ENCODE measurements at regions not wholly inside any gene's neighbourhood (a gene's known extent, or its start where the extent isn't known, plus 50 kb on each side); places are given as distances from the start of the nearest gene placed in this dataset.

DNA sequence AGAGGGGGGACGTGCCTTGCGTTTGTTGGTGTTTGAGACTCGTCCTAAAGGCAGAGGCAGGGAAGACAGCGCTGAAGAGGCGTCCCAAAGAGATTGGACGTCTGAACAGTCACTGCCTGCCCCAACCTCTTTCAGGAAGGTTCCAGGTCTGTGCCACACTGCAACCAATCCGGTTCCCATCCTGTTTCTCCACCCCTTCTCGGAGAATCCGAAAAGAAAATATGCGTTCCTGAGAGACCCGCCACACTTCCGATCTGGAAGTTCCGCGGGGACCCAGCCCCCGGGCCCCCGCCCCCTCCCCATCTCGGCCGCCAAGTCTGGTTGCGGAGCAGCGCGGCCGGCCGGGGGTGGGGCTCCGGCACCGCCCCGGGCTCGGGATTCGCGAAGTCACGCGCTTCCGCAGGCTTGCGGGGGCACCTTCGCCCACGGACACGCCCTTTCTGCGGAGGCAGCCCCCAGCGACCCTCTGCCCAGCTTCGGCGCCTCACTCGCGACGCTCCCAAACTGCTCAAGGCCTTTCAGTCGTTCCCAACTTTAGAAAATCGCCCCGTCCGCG, 124.5 kb upstream of the DPYD start:
- no peak for DNase-seq (ENCODE audit: low read depth, low spot score)

GRCh38 chr1:98044766-98045165, 123.9 kb upstream of the DPYD start:
- DNase-seq (ENCODE audit: low read depth, low spot score): no peak

DNA sequence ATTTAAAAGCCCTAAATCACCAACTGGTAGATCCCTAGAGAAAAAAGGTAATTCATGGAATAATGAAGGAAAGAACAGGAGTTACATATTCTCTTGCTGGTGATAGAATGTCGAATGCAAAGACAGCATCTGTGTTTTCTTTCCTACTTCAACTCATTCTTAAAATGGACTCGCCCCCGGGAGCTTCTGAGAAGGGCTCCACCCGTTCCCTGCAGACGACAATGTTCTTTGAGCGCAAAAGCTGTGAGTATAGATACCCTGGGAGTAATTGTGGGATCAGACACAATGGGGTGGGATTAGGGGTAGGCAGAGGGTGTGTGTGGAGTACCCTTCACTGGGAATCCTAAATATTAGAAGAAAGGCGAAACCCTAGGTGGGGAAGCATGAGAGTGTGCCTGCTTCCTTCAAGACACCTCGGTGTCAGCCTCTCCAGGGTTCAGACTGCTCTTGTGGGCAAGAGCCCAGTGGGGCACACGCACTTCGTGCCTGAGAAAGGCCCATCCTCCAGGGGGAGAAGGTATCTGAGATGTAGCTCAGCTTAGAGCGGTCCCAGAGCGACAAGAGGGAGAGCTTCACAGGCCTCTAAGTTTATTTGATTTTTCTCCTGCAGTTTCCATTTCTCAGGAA, 123.3 kb upstream of the DPYD start:
- no peak for DNase-seq (ENCODE audit: low read depth, low spot score)

DNA sequence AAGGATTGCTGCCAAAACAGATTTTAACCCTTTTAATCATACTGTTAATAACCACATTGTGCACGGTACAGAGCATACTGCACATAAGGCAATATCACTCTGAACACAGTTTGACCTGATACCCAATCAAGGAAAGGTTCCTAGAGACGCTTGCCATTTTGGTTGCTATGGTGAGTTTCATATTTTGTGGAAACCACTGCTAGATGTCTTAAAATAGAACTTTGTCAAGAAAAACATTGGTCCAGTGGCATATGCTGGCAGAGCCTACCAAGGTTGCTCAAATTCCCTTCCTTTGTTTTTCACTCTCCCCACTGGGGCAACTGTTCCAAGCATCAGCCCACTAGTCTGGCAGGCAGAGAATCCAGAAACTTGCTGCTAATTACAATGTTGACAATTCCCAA, 114.8 kb upstream of the DPYD start:
- DNase-seq (ENCODE audit: low read depth, low spot score): no peak

GRCh38 chr1:98034505-98034904, 113.7 kb upstream of the DPYD start:
- no peak for DNase-seq (ENCODE audit: low read depth, low spot score)

- no peak for DNase-seq (ENCODE audit: low read depth, low spot score)
These were observed 112.1 kb upstream of the DPYD start for GRCh38 chr1:98032958-98033357.

DNA sequence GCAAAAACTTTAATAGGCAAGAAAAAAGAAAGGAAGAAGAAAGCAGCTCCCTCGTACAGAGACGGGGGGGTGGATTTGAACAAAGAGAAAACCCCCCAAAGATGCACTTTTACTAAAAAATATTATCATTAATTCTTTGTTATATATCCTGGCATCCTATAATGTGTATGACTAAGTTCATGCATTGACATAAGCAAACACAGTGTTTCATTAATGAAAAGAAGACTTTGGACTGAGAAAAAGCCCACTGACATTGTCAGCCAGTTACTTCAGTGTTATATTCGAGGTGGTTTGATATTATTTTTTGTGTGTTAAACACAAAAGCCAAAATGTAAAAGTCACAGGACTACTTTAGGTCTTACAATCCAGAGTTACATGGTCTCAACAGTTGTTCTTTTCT, 110.1 kb upstream of the DPYD start:
- no peak for DNase-seq (ENCODE audit: low read depth, low spot score)

DNA sequence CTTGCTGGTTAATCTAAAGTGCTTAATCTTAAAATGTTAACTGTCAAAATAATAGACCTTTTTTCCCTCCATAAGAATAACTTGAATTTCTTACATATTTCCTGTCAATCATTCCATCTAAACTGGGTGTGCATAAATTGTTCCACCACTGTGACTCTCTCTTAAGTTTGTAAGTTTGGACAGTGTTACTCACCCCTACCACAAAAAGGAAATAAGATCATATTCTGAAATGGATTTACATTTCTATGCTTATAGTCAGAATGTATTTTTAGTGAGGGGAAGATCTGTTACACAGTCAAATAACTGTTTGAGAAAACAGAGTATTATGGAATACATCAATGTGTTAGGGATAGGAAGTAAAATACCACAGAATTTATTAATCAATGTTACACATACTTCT, 109.6 kb upstream of the DPYD start:
- no peak for DNase-seq (ENCODE audit: low read depth, low spot score)

DNA sequence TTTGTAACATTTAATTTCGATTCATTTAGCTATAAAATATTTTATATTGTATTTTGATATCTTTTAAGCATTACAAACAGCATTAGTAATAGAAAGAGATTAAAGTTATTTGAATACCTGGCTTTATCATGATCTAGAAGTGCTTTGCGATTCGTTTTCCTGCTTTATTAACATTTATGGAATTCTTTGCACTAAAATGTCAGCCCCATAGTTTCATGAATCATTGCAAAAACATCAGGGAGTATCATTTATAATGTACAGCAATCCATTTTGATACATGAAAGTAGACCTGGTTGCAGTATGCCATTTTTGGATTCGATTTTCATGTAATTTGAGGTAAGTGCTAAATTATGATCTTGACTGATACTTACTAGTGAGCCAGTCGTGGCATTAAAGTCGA, 108.0 kb upstream of the DPYD start:
- no peak for DNase-seq (ENCODE audit: low read depth, low spot score)

DNA sequence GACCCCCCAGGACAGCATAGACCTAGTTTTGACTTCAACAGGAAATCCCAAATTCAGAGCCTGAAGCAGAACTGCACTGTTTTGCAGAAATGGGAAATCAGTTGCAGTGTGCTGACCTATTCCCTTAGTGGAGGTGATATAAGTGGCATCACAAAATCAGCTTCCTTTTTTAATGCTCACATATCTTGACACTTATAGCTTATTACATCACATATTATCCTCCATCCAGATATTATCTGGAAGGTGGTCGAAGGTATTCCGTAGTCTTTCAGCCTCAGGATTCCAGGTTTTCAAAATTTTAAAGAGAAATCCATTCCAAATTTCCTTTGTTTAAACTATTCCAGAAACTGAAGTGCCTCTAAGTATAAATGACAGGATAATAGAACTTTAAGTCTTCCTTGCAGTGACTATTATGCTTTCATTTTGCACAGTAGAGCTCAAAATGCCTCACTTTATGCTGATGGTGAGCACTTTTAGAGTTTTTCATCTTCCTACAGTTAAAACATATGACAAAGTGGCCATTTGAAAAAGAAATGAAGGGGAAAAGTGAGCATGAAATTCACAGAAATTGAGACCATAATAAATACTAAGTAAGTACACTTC, 106.4 kb upstream of the DPYD start:
- DNase-seq (ENCODE audit: low read depth, low spot score): no peak

DNA sequence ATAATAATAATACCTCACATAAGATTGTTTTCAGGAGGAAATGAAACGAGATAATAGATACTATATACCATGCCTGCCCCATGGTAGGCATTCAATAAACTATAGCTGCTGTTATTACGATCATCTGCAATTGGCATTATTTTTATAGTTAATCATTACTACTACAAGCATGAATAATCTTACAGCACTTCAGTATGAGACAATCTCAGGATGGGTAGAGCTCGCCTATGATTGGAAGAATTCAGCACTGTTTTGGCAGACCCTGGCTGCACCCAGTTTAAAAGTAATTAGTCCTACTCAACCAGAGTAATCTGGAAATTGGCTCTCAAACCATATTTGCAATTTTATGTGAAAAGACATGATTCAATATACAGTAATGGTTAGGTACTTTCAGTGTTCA, 105.0 kb upstream of the DPYD start:
- no peak for DNase-seq (ENCODE audit: low read depth, low spot score)

GRCh38 chr1:98021126-98021525, 100.3 kb upstream of the DPYD start:
- no peak for DNase-seq (ENCODE audit: low read depth, low spot score)

DNA sequence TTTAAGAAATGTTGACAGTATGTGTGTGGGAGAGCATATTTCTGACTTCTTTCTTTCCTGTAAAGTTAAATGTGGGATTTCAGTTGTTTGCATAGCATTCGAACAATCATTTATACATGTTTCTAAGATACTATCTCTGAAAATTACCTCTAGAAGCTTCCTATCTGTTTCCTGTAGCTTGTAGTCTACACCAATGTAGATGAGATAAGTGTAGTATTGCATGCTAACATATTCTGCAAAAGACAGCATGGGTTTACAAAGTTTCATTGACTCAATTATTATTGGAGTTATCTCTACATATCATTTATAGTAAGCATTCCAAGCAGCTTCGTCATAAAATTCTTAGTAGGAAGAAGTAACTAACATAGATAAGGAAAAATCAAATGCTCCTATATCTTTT, 98.9 kb upstream of the DPYD start:
- no peak for DNase-seq (ENCODE audit: low read depth, low spot score)

DNA sequence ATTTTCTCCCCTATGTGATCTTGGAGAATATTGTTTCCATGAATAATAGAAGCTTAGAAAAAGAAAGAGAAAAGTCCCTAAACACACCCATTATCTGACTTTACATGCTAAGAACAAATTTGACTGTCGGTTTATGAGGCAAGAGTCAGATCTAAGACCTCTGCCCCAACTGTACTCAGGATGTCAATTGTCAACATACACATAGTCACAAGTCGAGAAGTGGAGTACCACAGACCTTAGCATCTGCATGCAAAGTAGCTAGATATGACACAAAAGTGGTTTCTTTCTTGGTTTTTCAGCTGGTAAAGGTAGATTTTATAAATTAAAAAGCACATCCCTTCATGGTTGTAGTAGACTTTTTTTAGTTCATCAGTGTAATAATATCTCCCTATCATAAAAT, 97.2 kb upstream of the DPYD start:
- no peak for DNase-seq (ENCODE audit: low read depth, low spot score)

DNA sequence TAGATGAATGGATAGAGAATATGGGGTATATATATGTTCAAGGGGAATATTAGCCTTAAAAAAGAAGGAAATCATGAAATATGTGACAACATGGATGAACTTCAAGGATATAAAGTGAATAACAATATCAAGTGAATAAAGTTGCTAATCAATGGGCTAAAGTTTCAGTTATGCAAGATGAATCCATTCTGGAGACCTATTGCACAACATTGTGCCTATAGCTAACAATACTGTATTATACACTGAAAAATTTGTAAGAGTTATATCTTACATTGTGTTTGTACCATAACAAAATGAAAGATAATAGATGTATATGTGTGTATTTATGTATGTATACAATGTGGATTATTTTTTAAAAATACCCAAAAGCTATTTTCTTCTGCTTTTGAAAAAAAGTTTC, 96.3 kb upstream of the DPYD start:
- no peak for DNase-seq (ENCODE audit: low read depth, low spot score)

DNA sequence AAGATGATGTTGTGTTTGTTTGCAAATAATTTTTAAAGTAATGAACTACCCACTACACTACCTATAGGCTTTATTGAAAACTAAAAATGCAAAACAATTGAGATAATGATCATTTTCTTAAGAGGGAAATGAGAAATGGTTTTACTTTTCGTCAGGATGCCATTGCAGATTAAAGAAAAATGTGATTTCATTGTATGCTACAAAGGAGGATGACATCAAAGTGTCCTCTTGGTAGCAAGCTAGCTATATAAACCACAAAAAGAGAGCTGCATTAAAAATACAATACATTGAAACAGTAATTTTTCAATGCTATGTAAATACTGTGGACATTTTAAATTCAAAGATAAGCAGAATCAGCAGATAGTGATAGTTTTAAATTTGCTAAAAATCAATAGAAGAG, 87.5 kb upstream of the DPYD start:
- no peak for DNase-seq (ENCODE audit: low read depth, low spot score)

- no peak for DNase-seq (ENCODE audit: low read depth, low spot score)
These were observed 84.6 kb upstream of the DPYD start for GRCh38 chr1:98005326-98006010.

DNA sequence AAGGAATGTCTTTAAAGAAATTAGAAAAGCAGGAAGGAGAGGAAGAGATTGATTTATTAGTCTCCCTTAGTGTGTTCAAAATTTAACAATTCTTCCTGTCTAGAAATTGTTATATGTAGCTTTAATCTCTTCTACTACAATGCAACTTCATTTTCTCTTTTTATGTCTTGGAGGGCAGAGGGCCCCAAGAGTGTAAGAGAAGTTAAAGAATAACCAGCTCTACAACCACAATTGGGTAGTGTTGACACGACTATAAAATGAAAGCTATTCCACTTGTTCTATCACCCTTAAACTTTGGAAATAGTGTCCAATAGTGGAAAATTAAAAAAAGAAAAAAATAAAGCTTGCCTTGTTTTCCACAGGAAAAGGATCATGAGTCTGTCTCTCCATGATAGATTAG, 82.6 kb upstream of the DPYD start:
- no peak for DNase-seq (ENCODE audit: low read depth, low spot score)

DNA sequence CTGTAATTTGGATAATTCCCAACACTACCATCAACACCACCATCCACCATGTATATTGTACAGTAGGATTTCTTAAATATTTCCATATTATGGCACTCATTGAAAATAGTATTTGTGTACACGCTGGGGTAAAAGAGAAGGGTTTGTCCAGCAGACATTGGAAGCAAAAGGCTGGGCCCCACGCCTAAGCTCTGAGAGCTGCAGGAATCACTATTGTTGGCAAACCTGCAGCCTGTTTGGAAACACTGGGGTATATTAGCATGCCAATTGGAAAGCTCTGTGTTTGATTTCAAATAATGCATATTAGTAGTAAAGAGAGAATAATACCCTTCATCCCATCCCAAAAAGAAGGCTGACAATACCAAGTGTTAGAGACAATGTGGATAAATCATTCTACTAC, 81.5 kb upstream of the DPYD start:
- no peak for DNase-seq (ENCODE audit: low read depth, low spot score)

DNA sequence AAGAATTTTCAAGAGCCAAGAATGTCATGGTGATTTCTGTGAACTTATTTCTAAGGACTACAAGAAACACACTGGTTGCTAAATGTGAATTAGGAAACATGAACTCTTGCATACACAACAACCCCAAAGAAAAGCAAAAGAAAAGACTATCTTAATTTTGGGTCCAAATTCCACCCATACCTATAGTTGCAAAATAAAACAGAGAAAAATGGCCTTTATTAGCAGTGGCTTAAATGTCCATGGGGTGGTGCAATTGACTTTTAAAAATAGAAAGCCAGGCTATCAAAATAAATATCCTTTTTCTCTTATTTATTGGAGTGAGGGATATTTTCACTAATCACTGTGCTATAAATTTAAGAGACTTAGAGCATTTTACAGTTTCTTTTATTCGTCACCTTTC, 80.9 kb upstream of the DPYD start:
- DNase-seq (ENCODE audit: low read depth, low spot score): no peak

DNA sequence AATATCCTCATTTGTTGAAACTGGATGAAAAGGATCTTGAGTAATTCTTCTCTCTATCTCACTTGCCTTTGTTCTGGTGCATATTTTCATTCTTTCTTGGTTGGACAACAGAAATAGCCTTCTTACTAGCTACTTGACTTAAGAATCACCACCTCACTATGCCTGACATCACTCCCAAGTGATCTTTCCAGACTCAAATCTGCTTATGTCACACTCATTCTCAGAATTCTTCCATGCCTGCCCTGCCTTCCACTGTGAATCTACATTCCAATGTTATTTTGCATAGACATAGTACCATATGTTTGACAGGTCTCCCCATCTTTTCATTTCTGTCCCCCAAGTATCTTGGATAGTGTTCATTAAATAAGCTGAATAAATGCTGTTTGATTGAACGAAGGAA, 78.5 kb upstream of the DPYD start:
- no peak for DNase-seq (ENCODE audit: low read depth, low spot score)

DNA sequence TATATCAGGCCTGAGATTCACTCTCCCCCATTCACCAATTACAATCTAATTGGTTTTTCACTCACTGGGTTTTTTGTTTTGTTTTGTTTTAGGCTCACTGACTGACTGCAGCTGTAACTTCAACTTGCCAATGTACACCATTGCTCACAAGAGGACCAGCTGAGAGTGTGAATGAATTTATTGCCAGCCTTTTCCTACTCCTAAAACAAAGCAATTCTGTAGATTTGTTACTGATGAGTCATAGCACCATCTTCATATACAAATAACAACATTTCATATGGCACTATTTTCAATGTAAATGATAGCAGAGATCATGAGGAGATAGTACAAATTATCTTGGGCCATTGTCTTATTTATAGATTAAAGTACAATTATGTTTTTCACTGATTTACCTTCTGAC, 76.0 kb upstream of the DPYD start:
- DNase-seq (ENCODE audit: low read depth, low spot score): no peak

GRCh38 chr1:97989094-97989680, 68.4 kb upstream of the DPYD start:
- DNase-seq (ENCODE audit: low read depth, low spot score): no peak

Measured in brain pericyte (primary cell).